NB4 (cell line): ENCODE measurements at regions not wholly inside any gene's neighbourhood (a gene's known extent, or its start where the extent isn't known, plus 50 kb on each side); places are given as distances from the start of the nearest gene placed in this dataset.

Source experiments
- DNase-seq: peaks from one replicate; pipeline ENCODE4 v3.0.0; 2010; ENCODE audit warnings: low read depth
- H3K4me3 ChIP-seq: one replicate; pipeline ENCODE4 v1.5.1; 2011; ENCODE audit warnings: mild to moderate bottlenecking, low read depth, low read length, moderate library complexity
- MYC ChIP-seq: IDR thresholded peaks from 2 replicates; pipeline ENCODE4 v1.6.1; 2011; ENCODE audit warnings: low read depth, low read length
- POLR2A ChIP-seq: IDR thresholded peaks from 2 replicates; pipeline ENCODE4 v1.6.1; 2011; ENCODE audit warnings: mild to moderate bottlenecking; ENCODE audit not compliant: insufficient read length; ENCODE audit errors: extremely low read depth
- TF ChIP-seq, protein P1 (sequence below): IDR thresholded peaks from 2 replicates; pipeline ENCODE4 v1.6.1; 2011; ENCODE audit warnings: low read depth, low read length
- TF ChIP-seq, protein P2 (sequence below): IDR thresholded peaks from one replicate; pipeline ENCODE4 v1.5.1; 2012; ENCODE audit warnings: low read depth, low read length

DNA sequence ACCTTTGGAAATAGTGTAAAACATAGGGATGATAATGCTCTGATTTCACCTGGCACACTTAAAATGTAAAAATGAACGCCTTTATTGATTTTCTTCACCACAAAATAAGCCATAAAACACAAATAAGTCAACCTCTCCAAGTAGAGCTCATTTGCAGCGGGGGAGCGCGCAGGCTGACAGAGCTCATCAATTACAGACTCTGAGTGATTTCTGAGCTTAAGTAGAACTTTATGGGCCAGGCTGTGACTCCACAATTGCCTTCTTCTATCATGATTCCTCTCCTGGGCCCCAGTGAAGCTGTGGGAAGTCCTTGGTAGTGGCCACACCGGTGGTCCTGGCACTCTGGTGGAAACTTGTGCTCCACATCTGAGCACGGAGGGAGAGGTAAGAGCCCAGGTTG lies 789.0 kb upstream of the RAB6C start:
- TF ChIP-seq, protein P1, sequence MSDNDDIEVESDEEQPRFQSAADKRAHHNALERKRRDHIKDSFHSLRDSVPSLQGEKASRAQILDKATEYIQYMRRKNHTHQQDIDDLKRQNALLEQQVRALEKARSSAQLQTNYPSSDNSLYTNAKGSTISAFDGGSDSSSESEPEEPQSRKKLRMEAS = no peak
- TF ChIP-seq, protein P2, sequence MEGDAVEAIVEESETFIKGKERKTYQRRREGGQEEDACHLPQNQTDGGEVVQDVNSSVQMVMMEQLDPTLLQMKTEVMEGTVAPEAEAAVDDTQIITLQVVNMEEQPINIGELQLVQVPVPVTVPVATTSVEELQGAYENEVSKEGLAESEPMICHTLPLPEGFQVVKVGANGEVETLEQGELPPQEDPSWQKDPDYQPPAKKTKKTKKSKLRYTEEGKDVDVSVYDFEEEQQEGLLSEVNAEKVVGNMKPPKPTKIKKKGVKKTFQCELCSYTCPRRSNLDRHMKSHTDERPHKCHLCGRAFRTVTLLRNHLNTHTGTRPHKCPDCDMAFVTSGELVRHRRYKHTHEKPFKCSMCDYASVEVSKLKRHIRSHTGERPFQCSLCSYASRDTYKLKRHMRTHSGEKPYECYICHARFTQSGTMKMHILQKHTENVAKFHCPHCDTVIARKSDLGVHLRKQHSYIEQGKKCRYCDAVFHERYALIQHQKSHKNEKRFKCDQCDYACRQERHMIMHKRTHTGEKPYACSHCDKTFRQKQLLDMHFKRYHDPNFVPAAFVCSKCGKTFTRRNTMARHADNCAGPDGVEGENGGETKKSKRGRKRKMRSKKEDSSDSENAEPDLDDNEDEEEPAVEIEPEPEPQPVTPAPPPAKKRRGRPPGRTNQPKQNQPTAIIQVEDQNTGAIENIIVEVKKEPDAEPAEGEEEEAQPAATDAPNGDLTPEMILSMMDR = no peak
- TF ChIP-seq POLR2A (no peak), MYC (no peak)
- no peak for DNase-seq
- H3K4me3 ChIP-seq = no peak overlapping the region

DNA sequence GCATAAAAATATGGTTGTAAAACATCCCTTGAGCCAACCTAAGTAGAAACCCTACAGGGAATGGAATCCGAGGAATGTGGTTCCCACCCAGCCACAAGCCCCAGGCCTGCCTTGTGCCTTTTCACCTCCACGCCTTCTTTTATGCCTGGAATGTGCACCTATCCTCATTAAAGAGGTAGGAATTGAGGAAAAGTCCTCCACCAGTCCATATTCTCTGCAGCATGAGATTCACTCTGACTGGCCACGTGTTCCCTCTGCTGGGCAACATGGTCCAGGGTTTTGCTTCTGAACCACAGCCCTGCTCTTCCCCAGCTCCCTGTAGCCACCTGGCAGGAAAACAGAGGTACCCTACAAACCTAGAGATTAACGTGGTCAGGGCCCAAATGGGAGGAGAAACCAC lies 787.9 kb upstream of the RAB6C start:
- DNase-seq = no peak
- H3K4me3 ChIP-seq = no peak overlapping the region
- TF ChIP-seq POLR2A = no peak
- TF ChIP-seq, protein P1 = peak; percentile 60

DNA sequence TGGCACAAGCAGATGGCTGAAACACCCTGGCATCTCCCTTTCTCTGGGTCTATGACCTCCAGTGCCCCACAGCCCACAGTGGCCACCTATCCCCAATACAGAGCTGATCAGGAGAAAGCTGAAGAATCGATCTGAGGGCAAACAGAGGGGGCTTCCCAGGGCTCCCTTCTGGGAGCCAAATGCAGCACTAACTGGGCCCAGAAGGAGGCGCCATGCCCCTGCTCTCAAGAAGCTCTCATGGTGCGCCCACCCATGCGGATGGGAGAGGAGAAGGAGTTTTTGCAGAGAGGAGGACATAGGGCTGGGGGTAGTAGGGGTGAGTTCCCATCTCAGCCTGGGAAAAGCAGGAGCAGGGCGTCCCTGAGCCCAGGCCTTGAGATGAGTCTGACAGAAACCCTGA lies 787.3 kb upstream of the RAB6C start:
- TF ChIP-seq, protein P2 = peak; percentile 34
- no peak for TF ChIP-seq MYC
- no peak overlapping the region for H3K4me3 ChIP-seq
- DNase-seq = peak; percentile 12

DNA sequence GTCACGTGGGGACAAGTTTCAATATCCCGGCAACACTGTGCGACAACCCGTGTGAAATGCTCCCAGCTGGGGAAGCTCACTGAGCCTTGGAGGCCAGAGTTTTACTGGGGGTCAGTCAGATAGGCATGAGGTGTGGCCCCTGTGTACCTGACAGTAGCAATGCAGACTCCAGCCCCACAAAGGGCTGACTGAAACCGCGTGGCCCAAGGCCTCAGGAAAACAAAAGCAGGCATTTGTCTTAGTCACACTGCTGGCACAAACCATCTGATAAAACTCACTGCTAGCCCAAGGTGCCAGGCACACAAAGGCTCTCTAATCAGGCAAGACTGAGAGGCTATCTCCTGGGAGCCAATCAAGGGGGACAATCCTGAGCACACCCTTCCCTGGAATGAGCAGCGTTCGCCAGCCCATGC lies 786.6 kb upstream of the RAB6C start:
- DNase-seq = no peak
- no peak for TF ChIP-seq POLR2A
- TF ChIP-seq, protein P2 = no peak
- no peak overlapping the region for H3K4me3 ChIP-seq

DNA sequence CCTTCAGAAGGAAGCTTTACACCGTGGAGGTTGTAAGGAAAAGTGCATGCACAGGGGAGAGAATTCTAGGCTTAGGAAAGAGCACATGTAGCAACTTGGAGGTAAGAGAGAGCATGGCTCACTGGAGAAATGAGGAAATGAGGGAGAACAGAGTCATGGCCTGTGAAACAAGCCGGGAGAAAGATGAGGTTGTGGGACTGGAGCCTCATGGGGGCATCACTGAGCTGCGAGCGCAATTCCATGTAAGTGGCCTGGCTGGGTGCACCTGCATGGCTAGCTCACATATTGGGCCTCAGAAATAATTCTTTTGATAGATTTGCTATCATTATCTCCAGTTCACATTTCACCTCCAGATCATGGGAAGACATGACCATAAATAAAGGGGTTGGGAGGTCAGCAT lies 785.5 kb upstream of the RAB6C start:
- no peak overlapping the region for H3K4me3 ChIP-seq
- TF ChIP-seq POLR2A (no peak), MYC (no peak)
- TF ChIP-seq, protein P2 = peak; percentile 22
- DNase-seq = peak; percentile 36

DNA sequence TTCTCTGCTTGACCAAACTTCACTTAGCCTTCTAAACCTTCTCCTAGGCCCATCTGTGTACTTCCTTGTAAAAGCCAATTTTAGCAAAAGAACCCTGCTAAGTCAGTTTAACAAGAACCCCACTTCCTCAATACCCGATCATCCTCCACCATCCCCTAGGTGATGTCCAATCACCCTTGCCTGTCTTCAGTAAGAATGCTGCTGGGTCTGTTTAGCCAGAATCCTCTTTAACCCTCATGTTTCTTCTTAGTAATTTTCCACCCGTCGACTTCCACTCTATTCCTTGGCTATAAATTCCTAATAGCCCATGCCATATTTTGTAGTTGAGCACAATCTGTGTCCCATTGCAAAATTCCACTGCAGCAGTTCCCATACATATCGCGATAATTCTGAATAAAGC lies 780.0 kb upstream of the RAB6C start:
- TF ChIP-seq, protein P1 = no peak
- no peak for TF ChIP-seq POLR2A
- TF ChIP-seq, protein P2 = no peak
- TF ChIP-seq MYC = no peak
- peak; percentile 7 for DNase-seq
- no peak overlapping the region for H3K4me3 ChIP-seq

DNA sequence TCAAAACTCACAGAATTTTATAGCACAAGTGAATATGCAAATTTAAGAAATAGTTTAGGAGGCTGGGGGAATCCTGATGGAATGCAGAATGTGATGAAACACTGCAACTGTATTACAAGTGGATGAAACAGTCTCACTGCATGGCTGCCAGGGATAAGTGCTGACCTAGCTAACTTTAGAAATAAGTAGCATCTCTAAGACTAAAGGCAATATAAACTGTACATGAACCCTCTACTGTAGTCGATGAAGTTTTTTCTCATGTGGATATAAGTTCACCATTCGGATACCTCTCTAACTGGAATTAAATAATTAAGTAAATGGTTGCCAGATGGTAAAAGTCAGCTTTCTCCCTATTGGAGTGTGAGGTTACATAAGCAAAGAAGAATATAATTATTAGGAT lies 777.8 kb upstream of the RAB6C start:
- H3K4me3 ChIP-seq = no peak overlapping the region
- TF ChIP-seq, protein P1 = no peak
- DNase-seq = no peak
